ENCODE measurements at regions not wholly inside any gene's neighbourhood (a gene's known extent, or its start where the extent isn't known, plus 50 kb on each side); places are given as distances from the start of the nearest gene placed in this dataset.

DNA sequence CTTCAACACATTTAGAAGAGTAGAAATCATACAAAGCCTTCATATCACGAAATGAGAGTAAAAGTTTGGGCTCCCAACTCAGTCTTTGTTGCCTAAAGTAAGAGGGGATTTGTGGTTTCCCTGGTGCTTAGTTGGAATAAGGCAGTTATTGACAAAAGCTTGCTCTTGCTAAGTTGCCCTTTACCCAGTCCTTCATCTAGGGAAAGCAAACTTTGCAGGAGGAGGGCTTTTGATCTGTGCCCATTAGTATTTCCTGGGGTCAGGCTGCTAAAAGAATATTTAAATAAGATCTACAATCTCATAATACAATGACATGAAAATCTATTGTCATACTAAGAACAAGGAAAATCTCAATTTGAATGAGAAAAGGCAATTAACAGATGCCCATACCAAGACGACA is 84.1 kb upstream of the ACO1 start:
- Histone ChIP-seq H3K27me3 (replicated peaks in 1 of 4; ENCODE audit: control insufficient read depth in 3 of 4, extremely low read depth in 1 of 4, insufficient read depth in 3 of 4, low read length in 3 of 4) (no peaks in the 10 kb centered on the region), H3K4me2 (ENCODE audit: insufficient read depth in 1 of 2, low read depth in 2 of 2, low read length in 2 of 2) (no peak overlapping the region), H2BK20ac (ENCODE audit: low read length) (no peak overlapping the region), H3K4me3 (ENCODE audit: extremely low read depth in 1 of 4, insufficient read depth in 2 of 4, low read depth in 3 of 4, low read length in 4 of 4) (no peak overlapping the region), H3K4me1 (replicated peaks in 1 of 4; ENCODE audit: control insufficient read depth in 3 of 4, insufficient read depth in 4 of 4, low read length in 3 of 4) (peaks cover 0 to 3% (median 0%) of the 10 kb centered on the region in 4 experiments; a peak in 3 of 7 replicates), H3K18ac (ENCODE audit: extremely low read depth, low read length) (no peak overlapping the region), H3K56ac (replicated peaks; ENCODE audit: insufficient read length, low read depth, low read length) (no peak overlapping the region), H2BK5ac (ENCODE audit: low read depth, low read length) (no peak overlapping the region), H4K91ac (replicated peaks; ENCODE audit: insufficient read length, low read length) (no peak overlapping the region), H3K79me2 (ENCODE audit: control insufficient read depth in 1 of 2, insufficient read depth in 2 of 2, low read length in 2 of 2) (no peaks in the 10 kb centered on the region), H3K36me3 (ENCODE audit: control insufficient read depth in 2 of 4, insufficient read depth in 4 of 4, low read length in 3 of 4) (no peaks in the 10 kb centered on the region), H3K9ac (replicated peaks in 1 of 4; ENCODE audit: extremely low read depth in 1 of 4, low read depth in 3 of 4, low read length in 3 of 4) (no peak overlapping the region), H3K79me1 (ENCODE audit: low read depth, low read length) (no peaks in the 10 kb centered on the region), H2BK120ac (replicated peaks; ENCODE audit: low read depth, low read length) (no peak overlapping the region), H3K4ac (replicated peaks; ENCODE audit: insufficient read length, low read depth, low read length) (no peak overlapping the region), H2BK15ac (ENCODE audit: low read length) (no peak overlapping the region), H2AK5ac (ENCODE audit: low read depth, low read length) (no peak overlapping the region), H4K20me1 (replicated peaks in 1 of 2; ENCODE audit: control insufficient read depth in 1 of 2, insufficient read depth in 2 of 2, low read length in 2 of 2) (no peaks in the 10 kb centered on the region), H4K8ac (ENCODE audit: extremely low read depth, insufficient read depth, low read length) (no peak overlapping the region), H3K23ac (ENCODE audit: insufficient read length) (no peak overlapping the region), H2AFZ (ENCODE audit: low read length) (peak overlapping the region; percentile 78; the same call in 1 of the 2 replicates), H3K23me2 (ENCODE audit: low read depth, low read length) (no peaks in the 10 kb centered on the region), H3K27ac (ENCODE audit: low read depth, low read length) (no peak overlapping the region), H3K9me3 (ENCODE audit: insufficient read depth in 2 of 2, low read depth in 1 of 2, low read length in 1 of 2) (no peaks in the 10 kb centered on the region), H4K5ac (ENCODE audit: insufficient read length, low read depth, low read length) (no peak overlapping the region), H3K14ac (ENCODE audit: insufficient read length) (no peak overlapping the region), H2BK12ac (ENCODE audit: low read depth, low read length) (no peak overlapping the region)
- DNase-seq (ENCODE audit: low read depth in 1 of 2, low spot score in 2 of 2) (no peak), FAIRE-seq (no peak)
- ChIA-PET POLR2A (ENCODE audit: partially characterized antibody) (no interaction called here), CTCF (ENCODE audit: partially characterized antibody) (no interaction called here)
- TF ChIP-seq BACH1 (IDR thresholded peaks at IDR 0.05; ENCODE audit: low read length), result no peak
- TF ChIP-seq TAF7 (optimal IDR thresholded peaks at IDR 0.05; ENCODE audit: borderline replicate concordance, low read depth, low read length), result no peak
- TF ChIP-seq POLR2AphosphoS5 (IDR thresholded peaks at IDR 0.05; ENCODE audit: low read depth, low read length), result no peak
- TF ChIP-seq BRCA1 (IDR thresholded peaks at IDR 0.05; ENCODE audit: low read depth, low read length), result no peak
- TF ChIP-seq POU5F1 (IDR thresholded peaks at IDR 0.05; ENCODE audit: low read depth, low read length), result no peak
- no peak for TF ChIP-seq CBX5 (IDR thresholded peaks at IDR 0.05; ENCODE audit: low read depth, low read length)
- TF ChIP-seq KDM5A (IDR thresholded peaks at IDR 0.05; ENCODE audit: low read length), result no peak
- TF ChIP-seq BCL11A (IDR thresholded peaks at IDR 0.05; ENCODE audit: low read depth in 2 of 2, low read length in 2 of 2), result no peak
- TF ChIP-seq SIRT6 (IDR thresholded peaks at IDR 0.05; ENCODE audit: low read length), result no peak
- TF ChIP-seq RFX5 (IDR thresholded peaks at IDR 0.05; ENCODE audit: borderline replicate concordance, low read depth, low read length), result no peak
- 75% methylated on average over 2 of the region's 2 CpGs; no CpG with 5 or more reads in 1 of the 2 experiments for WGBS, 2 experiments (ENCODE audit: extremely low coverage in 1 of 2, insufficient coverage in 1 of 2, insufficient read length in 1 of 2, insufficient replicate concordance in 2 of 2, low coverage in 1 of 2, low lambda C conversion rate in 2 of 2, missing lambda C conversion rate in 1 of 2)
